ENCODE measurements at regions not wholly inside any gene's neighbourhood (a gene's known extent, or its start where the extent isn't known, plus 50 kb on each side); places are given as distances from the start of the nearest gene placed in this dataset.
A peak's percentile ranks its signal among the peaks of the same experiment; 100 is the strongest.

DNA sequence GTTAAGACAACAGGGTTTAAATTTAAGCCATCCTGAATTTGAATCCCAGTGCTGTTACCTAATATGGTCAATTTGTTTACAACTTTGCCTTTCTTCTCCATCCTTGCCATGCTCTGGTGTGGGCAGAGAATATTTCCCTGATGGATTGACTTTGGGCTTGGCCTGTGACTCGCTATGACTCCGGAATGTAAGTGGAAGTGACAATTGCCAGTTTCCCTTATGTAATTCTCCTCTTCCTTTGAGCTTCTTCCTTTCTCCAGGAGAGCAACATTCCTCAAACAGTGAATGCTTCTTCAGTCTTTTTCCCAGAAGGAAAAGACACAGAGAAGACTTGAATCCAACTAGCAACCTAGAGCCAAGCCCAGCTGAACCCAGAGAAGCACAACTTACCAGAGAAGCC lies 159.1 kb downstream of the LURAP1L start:
- DNase-seq (ENCODE audit: low spot score), result peak; percentile 6

GRCh38 chr9:12934545-12935272 lies 159.9 kb downstream of the LURAP1L start:
- DNase-seq (ENCODE audit: low spot score), result no peak

DNA sequence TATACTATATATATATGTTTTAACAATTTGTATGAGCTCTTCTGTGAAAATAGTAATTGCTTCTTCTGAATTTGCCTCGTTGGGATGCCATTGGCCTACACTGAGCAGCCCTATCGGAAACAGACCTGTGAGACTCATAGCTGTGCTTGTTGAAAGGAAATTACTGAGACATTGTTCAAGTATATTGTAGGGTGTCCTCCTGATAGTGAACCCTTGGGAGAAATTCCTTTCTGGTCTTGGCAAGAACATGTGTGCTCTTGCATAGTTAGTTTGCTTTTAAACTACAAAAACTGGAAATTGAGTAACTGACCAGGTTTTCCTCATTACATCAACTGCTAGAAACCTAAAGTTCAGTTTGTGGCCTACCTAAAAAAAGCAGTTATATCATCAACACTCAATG lies 160.9 kb downstream of the LURAP1L start:
- no peak for DNase-seq (ENCODE audit: low spot score)

- no peak for DNase-seq (ENCODE audit: low spot score)
Measured at GRCh38 chr9:12954441-12954840, 179.6 kb downstream of the LURAP1L start.

- no peak for DNase-seq (ENCODE audit: low spot score)
Measured at GRCh38 chr9:12955510-12956163, 180.8 kb downstream of the LURAP1L start.

GRCh38 chr9:12956261-12956660 lies 181.4 kb downstream of the LURAP1L start:
- DNase-seq (ENCODE audit: low spot score), result no peak

DNA sequence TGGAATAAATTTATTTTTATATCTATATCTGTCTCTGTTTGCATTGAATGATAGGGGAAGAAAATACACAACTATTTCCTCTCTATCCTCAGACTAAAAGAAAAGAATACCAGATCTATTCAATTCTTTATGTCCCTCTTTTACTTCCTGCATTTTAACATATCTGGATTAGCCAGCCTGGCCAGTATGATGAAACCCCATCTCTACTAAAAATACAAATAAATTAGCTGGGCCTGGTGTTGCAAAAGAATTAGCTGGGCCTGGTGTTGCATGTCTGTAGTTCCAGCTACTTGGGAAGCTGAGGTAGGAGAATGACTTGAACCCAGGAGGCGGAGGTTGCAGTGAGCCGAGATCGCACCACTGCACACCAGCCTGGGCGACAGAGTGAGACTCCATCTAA lies 182.0 kb downstream of the LURAP1L start:
- DNase-seq (ENCODE audit: low spot score), result no peak

- DNase-seq (ENCODE audit: low spot score), result no peak
Measured at GRCh38 chr9:12958279-12958678, 183.5 kb downstream of the LURAP1L start.

DNA sequence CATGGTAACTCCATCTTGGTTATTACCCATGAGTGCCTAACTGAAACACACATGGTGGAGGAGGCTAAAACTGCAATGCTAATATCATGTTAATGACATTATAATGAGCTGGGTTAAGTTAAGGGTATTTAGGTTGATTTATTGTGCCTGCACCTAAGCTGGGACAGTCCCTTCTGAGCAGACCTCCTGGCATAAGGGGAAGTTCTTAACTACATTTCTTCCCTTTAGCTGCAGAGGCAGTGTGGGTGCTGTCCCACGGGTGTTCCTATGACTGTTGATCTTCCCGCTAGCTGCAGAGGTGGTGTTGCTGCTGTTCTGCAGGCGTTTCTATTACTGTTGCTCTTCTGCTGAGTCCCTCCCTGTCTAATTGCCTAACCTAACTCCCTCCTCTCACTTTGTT lies 183.9 kb downstream of the LURAP1L start:
- no peak for DNase-seq (ENCODE audit: low spot score)

DNA sequence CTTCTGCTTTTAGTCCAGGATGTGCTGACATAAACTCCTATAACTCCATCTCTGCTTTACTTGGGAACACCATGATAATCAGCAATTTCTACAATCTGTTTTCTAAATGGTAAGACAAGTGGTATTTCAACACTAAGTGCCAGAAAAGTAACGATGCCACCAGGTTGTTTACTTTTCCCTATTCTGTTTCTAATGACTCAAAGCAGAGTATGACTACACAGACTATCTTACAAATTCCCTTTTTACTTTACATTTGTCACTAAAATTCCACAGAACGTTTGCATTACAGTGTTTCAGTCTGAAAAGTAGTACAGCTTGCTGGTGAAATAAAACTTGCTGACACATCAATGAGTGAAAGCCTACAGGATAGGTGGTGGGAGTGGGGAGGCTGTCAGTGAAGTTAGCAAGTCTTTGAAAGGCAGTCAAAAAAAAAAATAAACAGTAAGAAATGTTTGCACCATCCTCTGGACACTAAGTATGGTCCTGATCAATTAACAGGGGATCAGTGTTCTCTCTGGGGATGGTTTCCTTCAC lies 186.5 kb downstream of the LURAP1L start:
- no peak for DNase-seq (ENCODE audit: low spot score)

DNA sequence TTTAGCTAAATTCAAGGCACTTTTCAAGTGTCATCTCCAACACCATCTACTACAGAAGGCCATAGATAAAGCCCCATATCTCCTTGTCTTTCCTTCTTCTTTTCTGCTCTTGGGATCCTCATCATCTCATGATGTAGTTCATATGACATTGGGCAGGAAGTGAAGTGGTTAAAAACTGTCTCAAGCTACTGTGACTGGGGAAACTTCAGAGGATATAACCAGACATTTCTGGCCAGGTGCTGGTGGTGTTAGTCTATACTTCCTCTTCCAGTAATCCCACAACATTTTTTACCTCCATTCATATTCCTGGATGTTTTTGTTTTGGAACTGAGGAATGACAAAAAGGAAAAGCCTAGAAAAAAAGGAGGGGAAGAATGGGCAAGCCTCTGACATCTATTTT lies 188.7 kb downstream of the LURAP1L start:
- DNase-seq (ENCODE audit: low spot score), result no peak

DNA sequence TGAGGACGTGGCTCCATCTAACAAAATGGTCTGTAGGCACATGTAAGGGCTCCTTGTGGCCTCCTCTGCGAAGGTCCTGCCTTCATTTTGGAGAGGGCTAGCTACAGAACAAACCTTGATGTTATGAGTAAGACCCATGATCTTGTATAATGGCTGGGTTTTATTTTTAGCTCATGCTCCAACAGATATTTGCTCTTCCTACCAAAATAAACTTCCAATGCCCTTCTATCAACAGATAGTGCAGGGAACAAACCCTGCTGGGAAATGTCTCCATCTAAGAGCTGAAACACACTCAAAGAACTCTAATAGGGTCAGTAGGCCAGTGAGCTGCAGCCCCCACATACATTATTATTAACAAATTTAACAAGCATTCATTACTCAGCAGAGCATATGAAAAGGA lies 189.5 kb downstream of the LURAP1L start:
- DNase-seq (ENCODE audit: low spot score), result no peak

DNA sequence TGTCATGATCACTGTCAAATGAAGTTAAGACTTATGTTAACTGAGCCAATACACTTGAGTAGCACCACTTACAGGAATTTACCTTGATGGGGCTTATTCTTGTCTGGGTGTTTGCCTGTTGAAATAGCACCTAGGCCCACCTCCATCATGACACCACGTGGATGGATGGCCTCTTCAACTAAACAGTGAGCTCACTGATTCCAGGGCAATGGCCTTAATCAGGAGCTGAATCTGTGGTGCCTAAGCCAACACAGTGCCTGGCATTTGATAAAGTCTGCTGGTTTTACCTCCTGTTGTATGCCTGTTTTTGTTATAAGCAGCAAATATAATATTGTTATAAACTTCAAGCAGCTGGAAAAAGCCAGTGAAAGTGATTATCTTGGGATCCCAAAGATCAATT lies 190.5 kb downstream of the LURAP1L start:
- no peak for DNase-seq (ENCODE audit: low spot score)

- peak; percentile 23 for DNase-seq (ENCODE audit: low spot score)
Measured at GRCh38 chr9:12968093-12968492, 193.3 kb downstream of the LURAP1L start.

- no peak for DNase-seq (ENCODE audit: low spot score)
Measured at GRCh38 chr9:12972608-12973589, 198.1 kb downstream of the LURAP1L start.

GRCh38 chr9:12973710-12974109 lies 198.9 kb downstream of the LURAP1L start:
- no peak for DNase-seq (ENCODE audit: low spot score)

- no peak for DNase-seq (ENCODE audit: low spot score)
Measured at GRCh38 chr9:12974671-12975070, 199.9 kb downstream of the LURAP1L start.

GRCh38 chr9:12975496-12975895 lies 200.7 kb downstream of the LURAP1L start:
- DNase-seq (ENCODE audit: low spot score), result no peak

DNA sequence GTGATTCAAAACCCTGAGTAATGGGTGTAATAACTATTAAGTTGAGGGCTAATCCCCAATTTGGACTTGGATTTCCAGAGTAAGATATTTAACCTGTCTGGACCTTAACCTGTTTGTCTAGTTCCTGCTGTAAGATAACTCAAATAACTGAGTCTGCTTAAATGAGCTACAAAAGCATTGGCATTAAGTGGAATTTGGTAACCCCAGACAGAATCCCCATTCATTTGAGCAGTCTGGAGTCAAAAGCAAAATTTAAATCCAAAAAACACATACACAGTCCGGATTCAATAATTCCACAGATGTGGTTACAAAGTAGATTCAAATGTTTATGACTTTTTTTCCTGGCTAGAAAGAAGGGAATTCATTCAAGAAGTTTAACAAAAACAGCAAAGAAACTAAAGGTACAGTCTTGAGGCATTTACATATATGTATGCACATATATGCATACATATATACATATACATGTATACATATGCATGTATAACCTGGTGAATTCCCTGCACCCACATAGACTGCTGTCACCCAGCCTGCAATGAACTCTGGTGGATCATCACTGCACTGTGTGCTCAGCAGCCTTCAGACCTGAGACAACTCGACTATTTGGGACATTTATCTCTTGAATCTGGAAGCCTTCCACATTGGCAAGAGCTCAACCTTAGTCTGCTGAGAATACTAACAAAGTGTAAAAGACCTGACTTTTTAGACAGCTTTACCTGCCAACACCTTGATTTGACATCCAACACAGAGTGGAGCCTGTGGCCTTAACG lies 205.4 kb downstream of the LURAP1L start:
- DNase-seq (ENCODE audit: low spot score), result no peak

GRCh38 chr9:12988258-12988657 lies 213.4 kb downstream of the LURAP1L start:
- no peak for DNase-seq (ENCODE audit: low spot score)

GRCh38 chr9:12989669-12990068 lies 214.8 kb downstream of the LURAP1L start:
- no peak for DNase-seq (ENCODE audit: low spot score)
